Trophoblast cell (in vitro differentiated cells and primary cell): ENCODE measurements at regions not wholly inside any gene's neighbourhood (a gene's known extent, or its start where the extent isn't known, plus 50 kb on each side); places are given as distances from the start of the nearest gene placed in this dataset.

Experiments
- DNase-seq, 2 donors: peaks; one replicate each; pipeline ENCODE4 v3.0.0-alpha.2; 2016
- H2AFZ ChIP-seq: 2 replicates; pipeline ENCODE4 v1.6.1; 2013; ENCODE audit warnings: low read length, moderate library complexity, mild to moderate bottlenecking; ENCODE audit not compliant: insufficient read depth, poor library complexity
- H2AK5ac ChIP-seq: 2 replicates; pipeline ENCODE4 v1.6.1; 2013; ENCODE audit warnings: mild to moderate bottlenecking, low read length
- H2BK120ac ChIP-seq: 2 replicates; pipeline ENCODE4 v1.6.1; 2013; ENCODE audit warnings: low read length, mild to moderate bottlenecking, moderate library complexity; ENCODE audit not compliant: insufficient read depth, poor library complexity
- H2BK12ac ChIP-seq: 2 replicates; pipeline ENCODE4 v1.6.1; 2013; ENCODE audit warnings: mild to moderate bottlenecking, low read length, moderate library complexity
- H2BK5ac ChIP-seq: 2 replicates; pipeline ENCODE4 v1.6.1; 2013; ENCODE audit warnings: low read length, low read depth, moderate library complexity, mild to moderate bottlenecking; ENCODE audit not compliant: poor library complexity
- H3K14ac ChIP-seq: 2 replicates; pipeline ENCODE4 v1.6.1; 2013; ENCODE audit warnings: mild to moderate bottlenecking, low read length
- H3K18ac ChIP-seq: 2 replicates; pipeline ENCODE4 v1.6.1; 2013; ENCODE audit warnings: mild to moderate bottlenecking, low read length
- H3K23ac ChIP-seq: 2 replicates; pipeline ENCODE4 v1.6.1; 2013; ENCODE audit warnings: low read length
- H3K27ac ChIP-seq: 2 replicates; pipeline ENCODE4 v1.5.1; 2013; ENCODE audit warnings: low read depth, mild to moderate bottlenecking, inconsistent platforms, low read length, moderate library complexity
- H3K27me3 ChIP-seq: 2 replicates; pipeline ENCODE4 v1.6.1; 2013; ENCODE audit warnings: inconsistent platforms, mild to moderate bottlenecking, low read length, moderate library complexity; ENCODE audit not compliant: insufficient read depth
- H3K36me3 ChIP-seq, 2 experiments: 1 replicate in 1 of 2; 2 replicates in 1 of 2; pipeline ENCODE4 v1.6.1; 2013; ENCODE audit warnings: low read length in 2 of 2, mild to moderate bottlenecking in 2 of 2, moderate library complexity in 1 of 2; ENCODE audit not compliant: insufficient read depth in 2 of 2, control insufficient read depth in 1 of 2
- H3K4ac ChIP-seq: 2 replicates; pipeline ENCODE4 v1.6.1; 2013; ENCODE audit warnings: low read depth, mild to moderate bottlenecking, low read length, moderate library complexity
- H3K4me1 ChIP-seq, 2 experiments: 1 replicate in 1 of 2; 2 replicates in 1 of 2; pipeline ENCODE4 v1.6.1; 2013; ENCODE audit warnings: low read length in 2 of 2, mild to moderate bottlenecking in 2 of 2, moderate library complexity in 1 of 2; ENCODE audit not compliant: insufficient read depth in 2 of 2, control insufficient read depth in 1 of 2
- H3K4me2 ChIP-seq: 2 replicates; pipeline ENCODE4 v1.6.1; 2013; ENCODE audit warnings: inconsistent platforms, mild to moderate bottlenecking, low read length, moderate library complexity
- H3K4me3 ChIP-seq: 2 replicates; pipeline ENCODE4 v1.5.1; 2013; ENCODE audit warnings: mild to moderate bottlenecking, low read depth, low read length, inconsistent platforms
- H3K79me1 ChIP-seq: one replicate; pipeline ENCODE4 v1.6.1; 2013; ENCODE audit warnings: low read length
- H3K79me2 ChIP-seq: 2 replicates; pipeline ENCODE4 v1.6.1; 2013; ENCODE audit warnings: low read length, mild to moderate bottlenecking; ENCODE audit not compliant: control insufficient read depth, insufficient read depth, poor library complexity
- H3K9ac ChIP-seq: 2 replicates; pipeline ENCODE4 v1.6.1; 2013; ENCODE audit warnings: mild to moderate bottlenecking, low read length
- H3K9me3 ChIP-seq: 2 replicates; pipeline ENCODE4 v1.6.1; 2013; ENCODE audit warnings: low read depth, mild to moderate bottlenecking, control low read depth, inconsistent platforms, low read length; ENCODE audit not compliant: insufficient read depth
- H4K12ac ChIP-seq: 2 replicates; pipeline ENCODE4 v1.6.1; 2013; ENCODE audit warnings: low read depth, mild to moderate bottlenecking, low read length, moderate library complexity
- H4K8ac ChIP-seq: 2 replicates; pipeline ENCODE4 v1.6.1; 2013; ENCODE audit warnings: low read depth, mild to moderate bottlenecking, low read length, moderate library complexity
- H4K91ac ChIP-seq: one replicate; pipeline ENCODE4 v1.6.1; 2013; ENCODE audit warnings: low read depth, mild to moderate bottlenecking, low read length, moderate library complexity
- WGBS: extraction: QIAGEN DNeasy Blood & Tissue Kit; methylation state at CpG from one replicate; pipeline ENCODE4 v1.1.7; 2013; ENCODE audit warnings: missing lambda C conversion rate; ENCODE audit not compliant: insufficient read length, insufficient coverage; ENCODE audit errors: extremely low coverage; 5-methylcytosine and 5-hydroxymethylcytosine counted together

DNA sequence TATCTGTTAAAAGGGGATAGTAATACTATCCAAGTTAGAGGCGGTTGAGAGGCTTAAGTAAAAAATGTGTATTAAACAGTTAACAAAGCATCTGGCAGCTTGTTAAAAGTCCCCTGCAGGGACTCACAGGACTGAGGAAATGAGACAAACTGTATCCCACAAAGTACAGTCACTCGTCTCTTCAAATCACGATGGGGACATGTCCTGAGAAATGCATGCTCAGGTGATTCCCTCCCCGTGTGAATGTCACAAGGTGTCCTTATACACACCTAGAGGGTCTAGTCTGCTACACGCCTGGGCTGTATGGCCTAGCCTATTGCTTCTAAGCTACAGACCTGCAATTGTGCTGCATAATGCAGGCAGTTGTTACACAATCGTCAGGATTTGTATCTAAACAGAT lies 237.0 kb downstream of the IRX2 start:
- Histone ChIP-seq H3K4me1 (no peaks in the 10 kb centered on the region), H3K27me3 (no peaks in the 10 kb centered on the region), H3K79me2 (no peaks in the 10 kb centered on the region), H3K4ac (no peak overlapping the region), H2AK5ac (no peak overlapping the region), H3K9me3 (peaks cover 2% of the 10 kb centered on the region), H4K8ac (no peak overlapping the region), H4K91ac (no peak overlapping the region), H4K12ac (no peak overlapping the region), H3K4me2 (no peak overlapping the region), H3K4me3 (no peak overlapping the region), H2BK120ac (no peak overlapping the region), H3K79me1 (no peaks in the 10 kb centered on the region), H3K36me3 (no peaks in the 10 kb centered on the region), H3K23ac (no peak overlapping the region), H2AFZ (no peak overlapping the region), H2BK12ac (no peak overlapping the region), H3K27ac (no peak overlapping the region), H3K9ac (no peak overlapping the region), H3K14ac (no peak overlapping the region), H3K18ac (no peak overlapping the region), H2BK5ac (no peak overlapping the region)
- no peak for DNase-seq
- no CpG with 5 or more reads among the region's 6 CpGs for WGBS

DNA sequence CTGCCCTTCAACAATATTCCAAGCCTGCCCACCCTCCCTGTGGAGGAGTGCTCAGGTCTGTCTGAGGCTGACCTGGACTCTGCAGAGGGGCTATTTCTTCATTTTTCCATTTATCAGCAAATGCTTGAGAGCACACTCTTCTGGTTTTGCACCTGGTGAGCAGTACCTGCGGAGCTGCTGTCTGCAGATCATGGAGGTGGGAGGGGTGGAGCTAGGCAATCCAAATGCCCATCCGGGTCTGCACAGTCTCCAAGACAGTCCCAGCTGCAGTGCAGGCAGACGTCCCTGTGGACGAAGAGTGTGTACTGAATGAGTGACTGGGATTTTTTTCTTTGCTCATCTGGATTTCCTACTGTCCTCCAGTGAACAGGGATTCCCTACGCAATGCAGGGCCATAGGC lies 239.8 kb downstream of the IRX2 start:
- DNase-seq = no peak
- no peaks in the 10 kb centered on the region for H3K79me1 ChIP-seq
- no peak overlapping the region for H2AK5ac ChIP-seq
- H4K91ac ChIP-seq = no peak overlapping the region
- no peak overlapping the region for H3K4ac ChIP-seq
- no peak overlapping the region for H3K9ac ChIP-seq
- H3K4me3 ChIP-seq = no peak overlapping the region
- no peak overlapping the region for H4K8ac ChIP-seq
- H3K4me2 ChIP-seq = no peak overlapping the region
- H3K4me1 ChIP-seq = no peaks in the 10 kb centered on the region
- H3K79me2 ChIP-seq = no peaks in the 10 kb centered on the region
- no peak overlapping the region for H3K27ac ChIP-seq
- H3K18ac ChIP-seq = no peak overlapping the region
- no peak overlapping the region for H2AFZ ChIP-seq
- H3K14ac ChIP-seq = no peak overlapping the region
- no peak overlapping the region for H2BK5ac ChIP-seq
- H3K9me3 ChIP-seq = peaks cover 2% of the 10 kb centered on the region
- no peaks in the 10 kb centered on the region for H3K27me3 ChIP-seq
- H3K36me3 ChIP-seq = no peaks in the 10 kb centered on the region
- H2BK12ac ChIP-seq = no peak overlapping the region
- no peak overlapping the region for H3K23ac ChIP-seq
- WGBS = no CpG with 5 or more reads among the region's 5 CpGs
- no peak overlapping the region for H4K12ac ChIP-seq
- H2BK120ac ChIP-seq = no peak overlapping the region

GRCh38 chr5:2511126-2511525 lies 240.4 kb downstream of the IRX2 start:
- Histone ChIP-seq H3K9me3 (peaks cover 2% of the 10 kb centered on the region), H3K79me2 (no peaks in the 10 kb centered on the region), H4K91ac (no peak overlapping the region), H3K4me3 (no peak overlapping the region), H3K18ac (no peak overlapping the region), H3K36me3 (no peaks in the 10 kb centered on the region), H3K4me1 (no peaks in the 10 kb centered on the region), H3K4ac (no peak overlapping the region), H3K27me3 (no peaks in the 10 kb centered on the region), H4K12ac (no peak overlapping the region), H2BK120ac (no peak overlapping the region), H3K14ac (no peak overlapping the region), H2BK5ac (no peak overlapping the region), H3K4me2 (no peak overlapping the region), H3K23ac (no peak overlapping the region), H3K27ac (no peak overlapping the region), H2BK12ac (no peak overlapping the region), H2AFZ (no peak overlapping the region), H3K9ac (no peak overlapping the region), H4K8ac (no peak overlapping the region), H2AK5ac (no peak overlapping the region), H3K79me1 (no peaks in the 10 kb centered on the region)
- DNase-seq = no peak
- no CpG with 5 or more reads among the region's 8 CpGs for WGBS

DNA sequence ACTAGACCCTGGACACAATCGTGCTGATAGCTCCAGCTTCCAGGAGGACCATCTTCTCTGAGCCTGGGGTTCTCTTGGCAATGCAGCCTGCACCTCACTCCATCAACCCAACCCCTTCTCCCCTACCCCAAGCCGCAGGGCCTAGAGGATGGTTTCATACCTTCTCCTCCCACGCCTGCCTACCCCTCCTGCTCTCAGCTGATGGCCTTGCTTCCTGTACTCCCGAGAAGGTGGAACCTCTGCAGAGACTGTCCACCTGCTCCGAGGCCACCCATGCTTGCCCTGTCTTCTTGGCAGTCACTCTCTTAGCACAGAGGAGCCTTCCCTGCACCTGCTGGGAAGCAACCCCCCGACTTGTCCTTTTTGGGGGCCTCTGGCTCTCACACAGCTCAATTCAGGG lies 241.9 kb downstream of the IRX2 start:
- no peak overlapping the region for H3K4me2 ChIP-seq
- H3K14ac ChIP-seq = no peak overlapping the region
- no peak overlapping the region for H4K12ac ChIP-seq
- no peak overlapping the region for H3K4me3 ChIP-seq
- no peak overlapping the region for H3K23ac ChIP-seq
- DNase-seq = no peak
- no peak overlapping the region for H2BK120ac ChIP-seq
- H3K4me1 ChIP-seq = no peaks in the 10 kb centered on the region
- H3K9ac ChIP-seq = no peak overlapping the region
- no peak overlapping the region for H3K4ac ChIP-seq
- no peaks in the 10 kb centered on the region for H3K36me3 ChIP-seq
- no CpG with 5 or more reads among the region's 6 CpGs for WGBS
- no peak overlapping the region for H2AK5ac ChIP-seq
- no peaks in the 10 kb centered on the region for H3K79me1 ChIP-seq
- no peak overlapping the region for H3K18ac ChIP-seq
- no peak overlapping the region for H2BK5ac ChIP-seq
- H3K79me2 ChIP-seq = no peaks in the 10 kb centered on the region
- H3K9me3 ChIP-seq = peaks cover 2% of the 10 kb centered on the region
- no peak overlapping the region for H2BK12ac ChIP-seq
- no peak overlapping the region for H2AFZ ChIP-seq
- no peak overlapping the region for H4K91ac ChIP-seq
- no peak overlapping the region for H4K8ac ChIP-seq
- no peak overlapping the region for H3K27ac ChIP-seq
- H3K27me3 ChIP-seq = no peaks in the 10 kb centered on the region
